SH-SY5Y (cell line): ENCODE measurements at regions not wholly inside any gene's neighbourhood (a gene's known extent, or its start where the extent isn't known, plus 50 kb on each side); places are given as distances from the start of the nearest gene placed in this dataset.

ENCODE experiments used
- GATA2 ChIP-seq: IDR thresholded peaks from 2 replicates; pipeline ENCODE4 v1.6.1; 2011; ENCODE audit warnings: mild to moderate bottlenecking, low read depth, low read length
- GATA3 ChIP-seq: IDR thresholded peaks from 2 replicates; pipeline ENCODE4 v1.6.1; 2011; ENCODE audit warnings: low read depth, mild to moderate bottlenecking, low read length, moderate library complexity

DNA sequence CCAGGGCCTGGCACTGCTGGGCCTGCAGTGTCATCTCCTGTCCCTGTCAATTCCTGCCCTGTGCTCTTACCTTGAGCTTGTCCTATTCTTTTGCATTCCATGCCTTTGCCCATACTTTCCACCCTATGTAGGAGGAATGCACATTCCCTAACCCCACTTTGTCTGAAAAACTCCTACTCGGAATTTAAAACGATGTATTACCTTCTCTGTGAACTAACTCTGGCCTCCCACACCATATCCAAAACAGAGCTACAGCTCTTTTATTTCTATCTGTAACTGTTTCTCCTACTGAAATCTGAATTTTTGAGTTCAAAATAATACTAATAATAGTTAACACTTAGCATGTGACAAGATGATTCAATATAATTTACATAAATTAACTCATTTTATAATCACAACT lies 353.7 kb downstream of the FRK start:
- TF ChIP-seq GATA3 (no peak), GATA2 (no peak)

GRCh38 chr6:115706324-115706723 lies 354.4 kb downstream of the FRK start:
- TF ChIP-seq GATA3 (no peak), GATA2 (no peak)

GRCh38 chr6:115704028-115704427 lies 356.7 kb downstream of the FRK start:
- TF ChIP-seq GATA3: no peak
- TF ChIP-seq GATA2: no peak

DNA sequence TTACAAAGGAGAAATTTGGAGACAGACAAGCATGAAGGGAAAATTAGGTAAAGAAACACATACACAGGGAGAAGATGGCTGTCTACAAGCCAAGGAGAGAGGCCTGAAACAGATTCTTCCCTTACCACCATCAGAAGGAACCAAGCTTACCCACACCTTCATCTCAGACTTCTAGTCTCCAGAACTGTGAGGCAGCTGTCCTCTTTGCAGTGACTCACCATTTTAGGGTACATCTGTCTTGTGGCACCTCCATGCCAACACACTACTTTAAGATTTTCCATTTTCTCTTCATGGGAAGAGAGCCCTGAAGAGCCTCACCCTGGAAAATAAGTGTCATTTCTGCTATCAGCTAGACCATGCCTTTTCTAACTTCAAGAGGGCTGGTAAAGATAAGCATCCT lies 369.3 kb downstream of the FRK start:
- TF ChIP-seq GATA3 (no peak), GATA2 (no peak)

- no peak for TF ChIP-seq GATA3
- TF ChIP-seq GATA2: no peak
Observed at GRCh38 chr6:115690854-115691253, 369.8 kb downstream of the FRK start.

DNA sequence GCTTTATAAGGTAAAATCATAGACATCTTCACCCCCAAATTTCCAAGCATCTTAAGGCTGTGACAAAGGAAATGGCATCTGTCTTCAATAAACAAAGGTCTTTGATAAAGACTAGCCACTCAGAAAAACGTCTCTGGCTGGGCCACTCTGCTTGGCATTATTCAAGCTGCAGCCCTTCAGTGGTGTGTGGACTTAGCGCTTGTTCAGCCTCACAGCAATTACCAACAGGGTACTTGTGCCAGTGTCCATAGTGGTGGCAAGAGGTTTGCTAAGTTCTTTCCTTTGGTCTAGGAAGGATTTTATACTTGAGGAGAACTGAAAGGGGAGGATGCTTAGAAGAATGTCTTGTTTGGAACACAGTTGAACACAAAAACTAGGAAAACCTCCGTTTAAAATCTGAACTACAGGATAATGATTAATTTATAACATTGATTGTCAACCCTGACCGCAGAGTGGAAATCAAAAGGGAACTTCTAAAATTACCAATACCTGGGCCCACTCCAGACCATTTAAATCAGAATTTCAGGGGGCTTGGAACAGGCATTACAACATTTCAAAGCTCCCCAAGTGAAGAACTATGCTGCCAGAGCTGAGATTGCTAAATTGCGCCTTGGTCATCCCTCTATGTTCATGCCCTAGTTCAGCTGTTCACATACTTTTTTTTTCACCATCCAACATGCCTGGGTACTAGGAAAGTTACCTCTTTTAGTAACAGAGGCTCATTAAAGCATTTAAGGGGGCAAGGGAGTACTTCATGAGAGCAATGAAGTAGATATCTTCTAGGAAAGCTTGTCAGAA lies 378.5 kb downstream of the FRK start:
- TF ChIP-seq GATA3: no peak
- TF ChIP-seq GATA2: no peak

DNA sequence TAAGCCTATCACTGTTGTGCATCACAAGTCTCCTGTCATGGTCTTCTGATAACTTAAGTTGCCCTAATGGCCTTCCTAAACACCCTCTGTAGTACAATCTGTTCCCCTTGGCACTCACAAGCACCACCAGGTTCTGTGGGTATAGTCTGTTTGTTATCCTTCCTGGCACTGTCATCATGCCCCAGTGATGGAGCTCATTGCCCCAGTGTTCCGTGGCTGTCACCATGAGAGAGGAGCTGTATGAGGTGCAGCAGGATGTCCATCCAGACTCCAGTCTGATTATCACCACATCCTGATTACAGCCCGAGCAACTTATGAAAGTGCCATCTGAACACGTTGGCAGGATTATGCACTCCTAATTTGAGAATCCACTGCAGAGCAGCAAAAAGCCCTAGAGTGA lies 380.1 kb downstream of the FRK start:
- TF ChIP-seq GATA2 (no peak), GATA3 (no peak)

GRCh38 chr6:115677198-115677597 lies 383.5 kb downstream of the FRK start:
- TF ChIP-seq GATA3 (no peak), GATA2 (no peak)

- TF ChIP-seq GATA2: no peak
- TF ChIP-seq GATA3: no peak
Observed at GRCh38 chr6:115675443-115675842, 385.2 kb downstream of the FRK start.

GRCh38 chr6:115668781-115669180 lies 391.9 kb downstream of the FRK start:
- TF ChIP-seq GATA2 (no peak), GATA3 (no peak)

DNA sequence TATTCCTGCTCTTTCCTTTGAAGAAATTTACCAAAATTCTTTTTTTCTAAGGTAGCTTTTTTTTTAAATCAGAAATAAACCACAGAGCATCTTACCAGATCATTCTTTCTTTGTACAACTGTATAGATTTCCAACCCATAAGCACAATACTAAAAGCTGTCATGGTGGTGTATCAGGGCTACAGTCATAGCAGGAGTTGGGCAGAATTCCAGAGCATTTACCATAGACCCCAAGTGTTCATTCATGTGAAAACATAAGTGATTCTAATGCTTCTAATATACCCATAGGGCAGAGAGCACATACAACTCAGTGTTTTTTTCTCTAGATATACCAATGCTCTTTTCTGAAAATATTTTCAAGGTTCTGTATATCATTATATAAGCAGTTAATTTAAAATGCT lies 392.5 kb downstream of the FRK start:
- no peak for TF ChIP-seq GATA3
- TF ChIP-seq GATA2: no peak

GRCh38 chr6:115667478-115668026 lies 393.1 kb downstream of the FRK start:
- TF ChIP-seq GATA3 (no peak), GATA2 (no peak)

- no peak for TF ChIP-seq GATA3
- TF ChIP-seq GATA2: no peak
Observed at GRCh38 chr6:115666997-115667396, 393.7 kb downstream of the FRK start.

DNA sequence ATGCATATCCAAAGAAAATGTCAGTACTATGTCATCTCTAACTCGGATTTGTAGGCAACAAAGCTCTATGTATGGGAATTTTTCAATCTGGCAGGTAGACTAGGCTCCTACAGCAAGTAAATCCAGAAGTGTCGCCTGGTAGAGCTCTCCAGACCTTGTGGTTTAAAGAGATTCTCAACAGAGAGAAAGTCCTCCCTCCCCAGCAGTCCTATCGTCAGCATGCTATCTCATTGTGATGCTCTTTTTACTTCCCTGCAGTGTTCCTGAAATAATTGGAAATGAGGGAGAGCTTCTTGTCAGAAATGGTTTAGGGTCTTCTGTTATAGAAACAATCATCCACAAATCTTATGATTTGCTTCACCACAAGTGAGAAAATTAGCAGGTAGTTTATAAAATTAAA lies 395.4 kb downstream of the FRK start:
- TF ChIP-seq GATA2: no peak
- TF ChIP-seq GATA3: no peak

GRCh38 chr6:115663681-115664080 lies 397.0 kb downstream of the FRK start:
- TF ChIP-seq GATA3 (no peak), GATA2 (no peak)
